ENCODE measurements at regions not wholly inside any gene's neighbourhood (a gene's known extent, or its start where the extent isn't known, plus 50 kb on each side); places are given as distances from the start of the nearest gene placed in this dataset.

- Histone ChIP-seq H3K27me3 (ENCODE audit: control insufficient read depth in 1 of 2, insufficient read depth in 2 of 2, low read length in 2 of 2) (no peaks in the 10 kb centered on the region), H3K9ac (ENCODE audit: low read depth in 1 of 2, low read length in 2 of 2) (no peak overlapping the region), H3K27ac (ENCODE audit: low read depth, low read length) (no peak overlapping the region), H3K4me1 (ENCODE audit: control insufficient read depth in 1 of 2, insufficient read depth in 2 of 2, low read length in 2 of 2) (no peaks in the 10 kb centered on the region), H3K4me3 (ENCODE audit: low read depth in 1 of 2, low read length in 2 of 2) (no peak overlapping the region), H3K36me3 (ENCODE audit: control insufficient read depth in 1 of 2, insufficient read depth in 2 of 2, low read length in 2 of 2) (no peaks in the 10 kb centered on the region), H3K9me3 (ENCODE audit: control insufficient read depth in 1 of 2, low read length in 2 of 2) (no peaks in the 10 kb centered on the region)
These were observed 124.7 kb downstream of the RPL22L1 start for GRCh38 chr3:170745211-170745718.

- Histone ChIP-seq H3K9me3 (ENCODE audit: control insufficient read depth in 1 of 2, low read length in 2 of 2) (no peaks in the 10 kb centered on the region), H3K36me3 (ENCODE audit: control insufficient read depth in 1 of 2, insufficient read depth in 2 of 2, low read length in 2 of 2) (no peaks in the 10 kb centered on the region), H3K4me1 (ENCODE audit: control insufficient read depth in 1 of 2, insufficient read depth in 2 of 2, low read length in 2 of 2) (no peaks in the 10 kb centered on the region), H3K27me3 (ENCODE audit: control insufficient read depth in 1 of 2, insufficient read depth in 2 of 2, low read length in 2 of 2) (no peaks in the 10 kb centered on the region), H3K4me3 (ENCODE audit: low read depth in 1 of 2, low read length in 2 of 2) (no peak overlapping the region), H3K27ac (ENCODE audit: low read depth, low read length) (no peak overlapping the region), H3K9ac (ENCODE audit: low read depth in 1 of 2, low read length in 2 of 2) (no peak overlapping the region)
These were observed 128.1 kb downstream of the RPL22L1 start for GRCh38 chr3:170741756-170742529.

DNA sequence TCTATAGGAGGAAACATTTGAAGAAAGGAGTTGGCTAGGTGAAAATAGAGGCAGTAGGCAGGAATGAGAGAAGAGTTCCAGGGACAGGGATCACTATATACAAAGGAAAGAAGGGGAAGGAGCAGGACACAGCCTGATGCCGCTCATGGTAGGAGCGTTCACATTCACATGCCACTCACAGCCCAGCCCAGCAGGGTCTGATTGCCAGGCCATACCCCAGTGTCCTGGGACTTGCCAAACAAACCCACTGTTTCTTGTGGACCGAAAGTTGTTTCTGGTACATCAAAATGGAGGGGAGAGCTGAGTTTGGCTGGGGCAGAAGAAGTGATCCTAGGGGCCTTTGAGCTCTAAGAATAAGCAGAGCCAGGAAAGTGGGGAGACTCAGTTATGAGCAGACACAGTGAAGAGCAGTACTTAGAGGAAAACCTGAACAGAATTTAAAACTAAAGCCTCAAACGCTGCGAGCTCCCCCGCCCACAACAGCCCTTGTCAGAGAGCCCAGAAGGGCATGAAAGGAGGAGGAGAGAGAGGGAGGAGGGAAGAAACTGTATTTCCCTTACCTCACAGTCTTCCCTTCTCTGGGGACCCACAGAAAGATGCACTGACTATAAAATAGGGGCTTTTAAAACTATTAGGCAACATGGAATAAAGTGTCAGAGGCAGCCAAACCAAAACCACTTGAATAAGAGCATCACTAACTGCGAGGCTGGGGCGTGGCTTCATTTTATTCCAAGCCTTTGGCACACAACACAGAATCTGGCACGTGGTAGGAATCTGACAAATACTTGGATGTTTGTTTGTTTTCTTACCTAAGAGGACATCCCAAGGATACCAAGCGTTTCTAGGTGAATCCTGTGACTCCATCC lies 129.0 kb downstream of the RPL22L1 start:
- no peak overlapping the region for H3K4me3 ChIP-seq (ENCODE audit: low read depth in 1 of 2, low read length in 2 of 2)
- no peaks in the 10 kb centered on the region for H3K36me3 ChIP-seq (ENCODE audit: control insufficient read depth in 1 of 2, insufficient read depth in 2 of 2, low read length in 2 of 2)
- no peaks in the 10 kb centered on the region for H3K9me3 ChIP-seq (ENCODE audit: control insufficient read depth in 1 of 2, low read length in 2 of 2)
- no peak overlapping the region for H3K27ac ChIP-seq (ENCODE audit: low read depth, low read length)
- H3K9ac ChIP-seq (ENCODE audit: low read depth in 1 of 2, low read length in 2 of 2): no peak overlapping the region
- H3K27me3 ChIP-seq (ENCODE audit: control insufficient read depth in 1 of 2, insufficient read depth in 2 of 2, low read length in 2 of 2): no peaks in the 10 kb centered on the region
- no peaks in the 10 kb centered on the region for H3K4me1 ChIP-seq (ENCODE audit: control insufficient read depth in 1 of 2, insufficient read depth in 2 of 2, low read length in 2 of 2)

DNA sequence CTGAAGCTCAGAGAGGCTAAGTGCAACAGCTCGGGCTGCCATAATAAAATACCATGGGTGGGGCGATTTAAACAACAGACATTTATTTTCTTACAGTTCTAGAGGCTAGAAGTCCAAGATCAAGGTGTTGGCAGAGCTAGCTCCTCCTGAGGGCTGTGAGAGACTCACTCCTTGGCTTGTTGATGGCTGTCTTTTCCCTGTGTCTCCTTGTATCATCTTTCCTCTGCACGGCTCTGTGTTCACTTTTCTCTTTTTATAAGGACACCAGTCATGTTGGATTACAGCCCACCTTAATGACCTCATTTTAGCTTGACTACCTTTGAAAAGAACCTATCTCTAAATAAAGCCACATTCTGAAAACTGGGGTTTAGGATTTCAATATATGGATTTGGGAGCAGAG lies 129.7 kb downstream of the RPL22L1 start:
- H3K27ac ChIP-seq (ENCODE audit: low read depth, low read length): no peak overlapping the region
- no peaks in the 10 kb centered on the region for H3K27me3 ChIP-seq (ENCODE audit: control insufficient read depth in 1 of 2, insufficient read depth in 2 of 2, low read length in 2 of 2)
- no peak overlapping the region for H3K9ac ChIP-seq (ENCODE audit: low read depth in 1 of 2, low read length in 2 of 2)
- no peaks in the 10 kb centered on the region for H3K36me3 ChIP-seq (ENCODE audit: control insufficient read depth in 1 of 2, insufficient read depth in 2 of 2, low read length in 2 of 2)
- H3K4me1 ChIP-seq (ENCODE audit: control insufficient read depth in 1 of 2, insufficient read depth in 2 of 2, low read length in 2 of 2): no peaks in the 10 kb centered on the region
- H3K4me3 ChIP-seq (ENCODE audit: low read depth in 1 of 2, low read length in 2 of 2): no peak overlapping the region
- H3K9me3 ChIP-seq (ENCODE audit: control insufficient read depth in 1 of 2, low read length in 2 of 2): no peaks in the 10 kb centered on the region

DNA sequence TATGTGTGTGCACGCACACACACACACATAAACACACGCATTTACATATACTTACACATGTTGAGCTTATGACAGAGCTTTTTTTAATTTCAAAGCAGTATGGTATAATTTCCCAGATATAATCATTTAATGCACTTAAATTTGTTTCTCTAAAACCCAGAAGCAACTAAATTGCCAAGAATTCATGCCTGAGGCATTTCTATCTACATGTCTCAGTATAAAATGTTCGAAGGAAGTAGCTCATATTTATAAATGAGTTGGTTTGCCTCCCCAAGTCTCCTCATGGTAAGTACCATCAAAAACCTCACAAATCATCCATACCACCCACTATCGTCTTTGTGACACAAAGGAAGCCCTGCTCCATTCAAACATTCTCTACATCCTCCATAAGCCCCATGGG lies 130.6 kb downstream of the RPL22L1 start:
- Histone ChIP-seq H3K4me1 (ENCODE audit: control insufficient read depth in 1 of 2, insufficient read depth in 2 of 2, low read length in 2 of 2) (no peaks in the 10 kb centered on the region), H3K9me3 (ENCODE audit: control insufficient read depth in 1 of 2, low read length in 2 of 2) (no peaks in the 10 kb centered on the region), H3K36me3 (ENCODE audit: control insufficient read depth in 1 of 2, insufficient read depth in 2 of 2, low read length in 2 of 2) (no peaks in the 10 kb centered on the region), H3K27ac (ENCODE audit: low read depth, low read length) (no peak overlapping the region), H3K4me3 (ENCODE audit: low read depth in 1 of 2, low read length in 2 of 2) (no peak overlapping the region), H3K9ac (ENCODE audit: low read depth in 1 of 2, low read length in 2 of 2) (no peak overlapping the region), H3K27me3 (ENCODE audit: control insufficient read depth in 1 of 2, insufficient read depth in 2 of 2, low read length in 2 of 2) (no peaks in the 10 kb centered on the region)

- H3K4me1 ChIP-seq (ENCODE audit: control insufficient read depth in 1 of 2, insufficient read depth in 2 of 2, low read length in 2 of 2): no peaks in the 10 kb centered on the region
- H3K9ac ChIP-seq (ENCODE audit: low read depth in 1 of 2, low read length in 2 of 2): no peak overlapping the region
- H3K27ac ChIP-seq (ENCODE audit: low read depth, low read length): no peak overlapping the region
- no peaks in the 10 kb centered on the region for H3K27me3 ChIP-seq (ENCODE audit: control insufficient read depth in 1 of 2, insufficient read depth in 2 of 2, low read length in 2 of 2)
- H3K4me3 ChIP-seq (ENCODE audit: low read depth in 1 of 2, low read length in 2 of 2): no peak overlapping the region
- no peaks in the 10 kb centered on the region for H3K36me3 ChIP-seq (ENCODE audit: control insufficient read depth in 1 of 2, insufficient read depth in 2 of 2, low read length in 2 of 2)
- no peaks in the 10 kb centered on the region for H3K9me3 ChIP-seq (ENCODE audit: control insufficient read depth in 1 of 2, low read length in 2 of 2)
These were observed 131.2 kb downstream of the RPL22L1 start for GRCh38 chr3:170738766-170739165.

DNA sequence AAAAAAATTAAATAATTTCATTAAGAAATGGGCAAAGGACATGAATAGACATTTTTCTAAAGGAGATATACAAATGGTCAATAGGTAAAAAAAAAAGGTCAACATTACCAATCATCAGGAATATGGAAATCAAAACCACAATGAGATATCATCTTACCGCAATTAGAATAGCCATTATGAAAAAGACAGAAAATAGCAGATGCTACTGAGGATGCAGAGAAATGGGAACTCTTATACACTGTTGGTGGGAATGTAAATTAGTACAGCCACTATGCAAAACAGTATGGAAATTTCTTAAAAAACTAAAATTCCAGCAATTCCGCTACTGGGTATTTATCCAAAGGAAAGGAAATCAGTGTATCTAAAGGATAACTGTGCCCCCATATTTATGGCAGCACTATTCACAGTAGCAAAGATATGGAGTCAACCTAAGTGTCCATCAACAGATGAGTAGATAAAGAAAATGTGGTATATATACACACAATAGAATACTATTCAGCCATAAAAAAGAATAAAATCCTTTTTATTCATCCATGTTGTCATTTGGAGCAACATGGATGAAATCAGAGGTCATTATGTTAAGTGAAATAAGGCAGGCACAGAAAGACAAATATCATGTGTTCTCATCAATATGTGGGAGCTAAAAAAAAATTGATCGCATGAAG lies 132.4 kb downstream of the RPL22L1 start:
- no peak overlapping the region for H3K27ac ChIP-seq (ENCODE audit: low read depth, low read length)
- no peaks in the 10 kb centered on the region for H3K9me3 ChIP-seq (ENCODE audit: control insufficient read depth in 1 of 2, low read length in 2 of 2)
- H3K4me1 ChIP-seq (ENCODE audit: control insufficient read depth in 1 of 2, insufficient read depth in 2 of 2, low read length in 2 of 2): no peaks in the 10 kb centered on the region
- no peaks in the 10 kb centered on the region for H3K27me3 ChIP-seq (ENCODE audit: control insufficient read depth in 1 of 2, insufficient read depth in 2 of 2, low read length in 2 of 2)
- H3K9ac ChIP-seq (ENCODE audit: low read depth in 1 of 2, low read length in 2 of 2): no peak overlapping the region
- H3K4me3 ChIP-seq (ENCODE audit: low read depth in 1 of 2, low read length in 2 of 2): no peak overlapping the region
- H3K36me3 ChIP-seq (ENCODE audit: control insufficient read depth in 1 of 2, insufficient read depth in 2 of 2, low read length in 2 of 2): no peaks in the 10 kb centered on the region

DNA sequence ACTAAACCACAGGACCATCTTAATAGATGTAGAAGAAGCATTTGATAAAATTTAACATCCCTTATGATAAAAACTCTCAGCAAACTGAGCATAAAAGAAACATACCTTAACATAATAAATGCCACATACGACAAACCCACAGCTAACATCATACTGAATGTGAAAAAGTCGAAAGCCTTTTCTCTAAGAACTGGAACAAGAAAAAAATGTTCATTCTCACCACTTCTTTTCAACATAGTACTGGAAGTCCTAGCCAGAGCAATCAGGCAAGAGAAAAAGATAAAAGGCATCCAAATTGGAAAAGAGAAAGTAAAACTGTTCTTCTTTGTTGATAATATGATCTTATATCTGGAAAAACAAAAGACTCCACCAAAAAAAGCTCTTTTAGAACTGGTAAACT lies 134.2 kb downstream of the RPL22L1 start:
- H3K27me3 ChIP-seq (ENCODE audit: control insufficient read depth in 1 of 2, insufficient read depth in 2 of 2, low read length in 2 of 2): no peaks in the 10 kb centered on the region
- H3K27ac ChIP-seq (ENCODE audit: low read depth, low read length): no peak overlapping the region
- no peaks in the 10 kb centered on the region for H3K36me3 ChIP-seq (ENCODE audit: control insufficient read depth in 1 of 2, insufficient read depth in 2 of 2, low read length in 2 of 2)
- H3K9me3 ChIP-seq (ENCODE audit: control insufficient read depth in 1 of 2, low read length in 2 of 2): no peaks in the 10 kb centered on the region
- no peak overlapping the region for H3K9ac ChIP-seq (ENCODE audit: low read depth in 1 of 2, low read length in 2 of 2)
- no peak overlapping the region for H3K4me3 ChIP-seq (ENCODE audit: low read depth in 1 of 2, low read length in 2 of 2)
- no peaks in the 10 kb centered on the region for H3K4me1 ChIP-seq (ENCODE audit: control insufficient read depth in 1 of 2, insufficient read depth in 2 of 2, low read length in 2 of 2)

DNA sequence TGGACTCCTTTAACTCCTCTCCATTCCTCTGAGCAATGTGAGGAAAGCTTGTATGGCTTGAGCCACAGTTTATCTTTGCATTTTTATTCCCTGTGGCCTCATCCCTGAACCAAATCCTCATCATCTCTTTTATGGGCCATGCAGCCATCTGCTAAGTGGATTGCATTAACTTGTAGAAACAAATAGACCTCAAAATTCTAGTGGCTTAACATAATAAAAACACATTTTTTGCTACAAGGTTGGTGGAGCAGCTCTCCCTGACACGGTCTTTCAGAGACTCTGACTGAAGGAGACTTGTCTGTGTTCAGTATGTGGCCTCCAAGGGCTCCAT lies 135.3 kb downstream of the RPL22L1 start:
- Histone ChIP-seq H3K4me3 (ENCODE audit: low read depth in 1 of 2, low read length in 2 of 2) (no peak overlapping the region), H3K4me1 (ENCODE audit: control insufficient read depth in 1 of 2, insufficient read depth in 2 of 2, low read length in 2 of 2) (no peaks in the 10 kb centered on the region), H3K36me3 (ENCODE audit: control insufficient read depth in 1 of 2, insufficient read depth in 2 of 2, low read length in 2 of 2) (no peaks in the 10 kb centered on the region), H3K27ac (ENCODE audit: low read depth, low read length) (no peak overlapping the region), H3K9ac (ENCODE audit: low read depth in 1 of 2, low read length in 2 of 2) (no peak overlapping the region), H3K27me3 (ENCODE audit: control insufficient read depth in 1 of 2, insufficient read depth in 2 of 2, low read length in 2 of 2) (no peaks in the 10 kb centered on the region), H3K9me3 (ENCODE audit: control insufficient read depth in 1 of 2, low read length in 2 of 2) (no peaks in the 10 kb centered on the region)

Measured in duodenal mucosa (tissue), 2 donors.